Heart left ventricle (tissue), 13 donors: ENCODE measurements at regions not wholly inside any gene's neighbourhood (a gene's known extent, or its start where the extent isn't known, plus 50 kb on each side); places are given as distances from the start of the nearest gene placed in this dataset.

Experiments used
- CTCF ChIP-seq, 12 donors: fragments of 200-600 bp; sonication (generic) in 4 of 12; IDR thresholded peaks; one replicate each; pipeline versions ENCODE4 v1.5.0 to v1.8.0; 2018 to 2022; ENCODE audit warnings: antibody characterized with exemption in 12 of 12, mild to moderate bottlenecking in 5 of 12
- POLR2A ChIP-seq, 2 donors: fragments of 450-650 bp; IDR thresholded peaks; one replicate each; pipeline ENCODE4 v1.6.1; 2017; ENCODE audit warnings: antibody characterized with exemption in 2 of 2, mild to moderate bottlenecking in 2 of 2, moderate library complexity in 2 of 2
- donor health status: ischemic (EF 13 %, LVEDD 7.1; RV severe dilation, severe dysfunction).
- donor health status: DM: no; HTN: yes; CAD: no.
- donor health status: DM: no; HTN: no; CAD: no.
- donor health status: ischemic (EF 25% LVEDD 6.9; RV normal size, moderate dysfunction).
- donor health status: ischemic (EF 25% LVEDD 5.7; RV mildly dilated, moderate dysfunction).
- donor health status: ischemic (EF 35%, LVEDD 5.7; RV mildly dilated, moderate dysfunction).
- donor health status: nonischemic (EF 11% LVEDD 7.7; RV severe dilation, severe dysfunction).
- donor health status: DM: yes; HTN: yes; CAD: no.
- donor health status: PGD.
- donor health status: ischemic (EF 29% LVEDD 5.4; RV normal size, mild dysfunction).
- donor health status: nonischemic (EF 23%, LVEDD 6.1; RV moderate dilation, normal function).

GRCh38 chr14:94689218-94689984, 77.2 kb downstream of the SERPINA3 start:
- TF ChIP-seq CTCF (IDR thresholded peaks at IDR 0.05) (peak; percentile 89 to 99 (median 96)), POLR2A (IDR thresholded peaks at IDR 0.05) (no peak)
